M059J (cell line): ENCODE measurements at regions not wholly inside any gene's neighbourhood (a gene's known extent, or its start where the extent isn't known, plus 50 kb on each side); places are given as distances from the start of the nearest gene placed in this dataset.

Experiments used
- DNase-seq: peaks from one replicate; pipeline ENCODE4 v3.0.0-alpha.2; 2012; ENCODE audit warnings: low read depth

DNA sequence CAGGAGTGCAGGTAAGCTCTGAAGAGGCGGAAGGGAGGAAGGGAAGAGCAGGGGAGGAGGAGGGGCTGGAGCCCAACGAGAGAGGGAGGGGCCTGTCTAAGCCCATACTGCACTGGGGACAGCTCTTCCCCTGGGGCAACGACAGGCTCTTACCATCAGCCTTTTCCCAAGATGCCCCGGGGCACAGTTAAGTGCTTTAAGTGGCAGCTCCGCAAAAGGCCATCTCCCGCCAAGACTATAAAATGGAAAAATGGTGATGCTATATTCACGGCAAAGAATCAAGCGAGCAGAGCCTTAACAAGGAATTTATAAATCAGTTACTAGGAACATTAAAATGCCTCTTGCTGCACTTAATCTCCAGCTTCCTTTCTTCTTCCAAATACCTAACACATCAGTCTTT lies 110.2 kb upstream of the NLRP1 start:
- peak; percentile 15 for DNase-seq

DNA sequence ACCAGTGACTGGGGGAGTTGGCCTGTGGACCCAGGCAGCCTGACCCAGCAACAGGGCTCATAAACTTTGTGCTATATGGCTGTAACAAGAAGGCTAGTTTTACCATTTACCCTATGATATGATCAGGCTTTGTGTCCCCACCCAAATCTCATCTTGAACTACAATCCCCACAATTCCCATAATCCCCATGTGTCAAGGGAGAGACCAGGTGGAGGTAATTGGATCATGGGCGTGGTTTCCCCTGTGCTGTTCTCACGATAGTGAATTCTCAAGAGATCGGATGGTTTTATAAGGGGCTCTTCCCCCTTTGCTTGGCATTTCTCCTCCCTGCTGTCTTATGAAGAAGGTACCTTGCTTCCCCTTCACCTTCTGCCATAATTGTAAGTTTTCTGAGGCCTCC lies 111.2 kb upstream of the NLRP1 start:
- DNase-seq: no peak

DNA sequence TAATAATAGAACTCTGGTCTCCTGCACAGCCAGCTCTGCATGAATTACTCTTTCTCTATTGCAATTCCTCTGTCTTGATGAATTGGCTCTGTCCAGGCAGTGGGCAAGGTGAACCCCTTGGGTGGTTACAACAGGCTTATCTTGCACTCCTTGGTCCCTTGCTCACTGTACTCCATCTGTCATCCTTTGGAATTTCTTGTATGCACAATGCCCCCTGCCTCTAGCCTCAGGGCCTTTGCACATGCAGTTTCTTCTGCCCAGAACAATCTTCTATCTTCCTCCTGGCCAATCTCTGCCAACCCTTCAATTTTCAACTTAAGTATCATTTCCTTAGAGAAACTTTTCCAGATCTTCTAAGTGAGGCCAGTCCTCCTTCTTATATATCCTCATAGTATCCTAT lies 114.7 kb upstream of the NLRP1 start:
- no peak for DNase-seq

GRCh38 chr17:5699814-5700213 lies 115.5 kb upstream of the NLRP1 start:
- no peak for DNase-seq

DNA sequence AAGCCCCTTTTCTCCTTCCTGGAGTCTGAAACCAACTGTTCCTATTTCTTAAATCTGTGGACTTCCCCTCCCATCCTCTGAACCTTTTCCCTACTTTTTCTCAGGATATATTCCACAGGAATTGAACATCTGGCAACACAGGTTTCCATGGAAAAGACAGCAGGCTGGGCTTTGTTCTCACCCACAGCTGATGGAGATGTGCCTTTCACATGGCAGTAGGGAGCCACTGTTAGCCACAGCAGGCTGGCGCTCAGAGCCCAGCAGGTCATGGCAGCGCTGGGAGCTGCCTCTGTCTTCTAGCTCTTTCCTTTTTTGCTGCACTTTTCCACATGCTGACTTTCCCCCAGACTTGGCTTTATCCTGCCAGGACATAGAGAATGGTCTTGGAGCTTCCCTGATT lies 116.4 kb upstream of the NLRP1 start:
- DNase-seq: no peak

DNA sequence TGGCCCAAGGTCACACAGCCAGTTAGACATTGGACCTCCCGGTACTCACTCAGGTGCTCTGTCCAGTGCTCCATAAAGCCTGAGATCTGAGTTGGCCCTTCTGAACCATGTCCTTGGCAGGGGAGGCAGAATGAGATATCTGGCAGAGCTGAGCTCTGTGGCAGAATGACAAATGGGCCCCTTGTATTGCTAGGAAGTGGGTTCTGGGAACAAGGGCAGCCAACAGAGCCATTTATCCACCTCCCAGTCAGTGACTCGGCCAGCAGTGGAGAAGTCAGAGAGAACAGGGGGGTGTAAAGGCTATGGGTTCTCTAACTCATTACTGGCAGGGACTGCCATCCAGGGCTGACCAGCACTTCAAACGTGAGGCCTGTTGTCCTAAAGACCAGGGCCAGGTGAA lies 117.1 kb upstream of the NLRP1 start:
- no peak for DNase-seq

DNA sequence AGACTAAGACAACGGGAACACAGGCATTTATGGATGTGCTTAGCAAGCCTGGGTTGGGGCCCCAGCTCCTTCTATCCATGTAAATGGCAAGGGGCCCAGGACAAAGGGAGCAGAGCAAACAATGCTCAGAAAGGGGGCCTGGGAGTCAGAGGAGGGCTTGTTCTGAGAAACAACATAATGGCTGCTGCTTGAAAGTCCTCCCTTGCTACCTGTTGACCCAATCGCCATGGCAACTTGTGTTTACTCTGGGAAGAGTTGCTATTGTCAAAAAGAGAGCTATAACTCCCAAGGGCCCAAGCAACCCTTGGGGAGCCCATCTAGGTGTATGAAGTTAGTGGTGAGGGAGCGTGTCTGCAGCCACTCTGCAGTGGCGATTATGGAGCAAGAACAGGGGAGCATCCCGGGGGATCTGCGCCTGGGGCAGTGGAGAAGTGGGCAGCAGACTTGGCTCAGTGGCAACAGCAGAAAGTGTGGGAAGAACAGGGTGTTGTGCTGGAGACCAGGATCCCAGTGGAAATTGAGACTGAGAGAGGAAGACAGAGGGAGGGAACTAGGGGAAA lies 118.7 kb upstream of the NLRP1 start:
- DNase-seq: no peak

GRCh38 chr17:5703736-5704135 lies 119.4 kb upstream of the NLRP1 start:
- no peak for DNase-seq

DNA sequence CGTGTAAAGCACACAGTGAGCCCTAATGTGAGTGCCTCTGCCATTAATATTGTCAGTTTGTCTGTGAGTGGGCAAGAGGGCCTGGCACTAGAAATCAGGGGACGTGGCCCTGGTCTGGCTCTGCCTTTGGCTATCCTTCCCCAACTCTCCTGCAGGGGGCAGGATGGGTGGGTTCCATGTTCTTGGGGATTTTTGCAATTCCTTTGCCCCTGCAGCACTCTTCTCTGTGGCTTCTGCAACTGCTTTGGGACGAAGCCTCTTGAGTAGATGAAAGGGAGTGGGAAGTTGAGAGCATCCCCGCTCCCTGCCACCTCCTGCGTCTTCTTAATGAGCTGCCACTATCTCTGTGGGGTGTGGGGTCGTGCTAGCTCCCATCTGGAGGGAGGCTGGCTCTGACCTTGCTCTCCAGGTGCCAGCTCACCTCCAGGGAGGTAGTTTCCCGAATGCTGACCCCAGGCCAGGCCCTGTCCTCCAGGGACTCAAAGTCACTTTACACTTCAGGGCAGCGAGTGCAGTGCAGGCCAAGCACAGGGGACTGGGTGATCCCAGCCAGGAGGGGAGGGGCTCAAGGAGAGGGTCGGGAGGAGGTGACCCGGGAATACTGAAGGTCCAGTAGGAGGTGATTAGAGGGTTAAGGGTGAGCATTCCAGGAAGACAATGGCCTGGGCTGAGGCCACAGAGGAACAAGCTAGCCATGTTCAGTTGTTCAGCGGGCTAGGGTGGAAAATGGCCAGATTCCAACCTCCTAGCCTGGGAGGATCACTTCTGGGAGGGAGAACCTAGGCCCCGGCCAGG lies 121.0 kb upstream of the NLRP1 start:
- no peak for DNase-seq

DNA sequence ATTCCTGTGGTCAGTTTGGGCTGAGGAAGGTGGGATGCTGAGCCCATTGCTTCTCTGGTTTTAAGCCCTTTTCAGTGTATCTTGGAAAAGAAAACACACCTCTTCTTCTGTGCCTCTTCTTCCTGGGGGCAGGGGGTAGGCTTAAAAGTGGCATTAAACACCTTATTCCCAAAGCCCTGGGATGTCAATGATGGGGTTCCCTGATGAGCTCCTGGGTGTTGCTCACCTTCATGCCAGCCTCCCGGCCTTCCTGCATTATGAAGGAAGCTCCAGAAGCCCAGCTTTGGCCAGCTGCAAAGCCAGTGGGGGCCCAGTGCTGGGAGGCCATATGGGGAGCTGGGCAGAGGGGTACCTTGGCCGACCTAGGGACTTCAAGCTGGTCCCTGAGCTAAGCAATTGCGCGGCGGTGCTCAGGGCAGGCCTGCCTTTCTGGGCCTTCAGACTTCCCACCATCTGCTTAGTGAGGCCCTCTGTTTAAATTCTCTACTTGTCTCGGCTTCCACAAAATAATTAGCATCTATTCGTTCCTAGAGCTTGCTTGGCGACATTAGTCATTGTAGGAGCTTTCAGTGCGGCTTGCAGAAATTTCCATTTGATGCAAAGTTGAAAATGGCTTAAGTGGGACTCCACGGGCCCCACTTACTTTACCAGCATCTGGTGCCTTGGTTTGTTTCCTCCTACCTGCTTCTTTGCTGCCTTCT lies 121.7 kb upstream of the NLRP1 start:
- DNase-seq: no peak

- DNase-seq: peak; percentile 47
Measured at GRCh38 chr17:5706577-5707210, 122.4 kb upstream of the NLRP1 start.

DNA sequence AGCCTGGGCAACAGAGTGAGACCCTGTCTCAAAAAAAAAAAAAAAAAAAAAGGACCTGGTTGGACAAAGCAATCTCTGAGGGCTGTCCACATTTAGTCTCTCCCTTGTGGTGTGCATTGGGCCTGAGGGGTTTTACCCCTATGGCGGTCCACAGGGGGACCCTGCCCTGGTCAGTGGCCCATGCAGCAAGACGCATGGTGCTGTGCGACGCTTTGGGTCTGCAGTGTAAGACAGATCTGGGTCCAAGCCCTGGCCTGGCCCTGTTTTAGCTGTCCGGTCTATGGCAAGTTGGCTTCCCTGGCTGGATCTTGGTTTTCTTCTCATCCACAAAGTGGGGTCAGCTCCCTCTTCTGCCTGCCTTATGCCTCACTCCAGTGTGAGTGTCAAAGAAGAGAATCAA lies 123.2 kb upstream of the NLRP1 start:
- no peak for DNase-seq

- no peak for DNase-seq
Measured at GRCh38 chr17:5708344-5708743, 124.0 kb upstream of the NLRP1 start.

GRCh38 chr17:5711344-5711743 lies 127.0 kb upstream of the NLRP1 start:
- no peak for DNase-seq

- no peak for DNase-seq
Measured at GRCh38 chr17:5714993-5715392, 130.7 kb upstream of the NLRP1 start.

DNA sequence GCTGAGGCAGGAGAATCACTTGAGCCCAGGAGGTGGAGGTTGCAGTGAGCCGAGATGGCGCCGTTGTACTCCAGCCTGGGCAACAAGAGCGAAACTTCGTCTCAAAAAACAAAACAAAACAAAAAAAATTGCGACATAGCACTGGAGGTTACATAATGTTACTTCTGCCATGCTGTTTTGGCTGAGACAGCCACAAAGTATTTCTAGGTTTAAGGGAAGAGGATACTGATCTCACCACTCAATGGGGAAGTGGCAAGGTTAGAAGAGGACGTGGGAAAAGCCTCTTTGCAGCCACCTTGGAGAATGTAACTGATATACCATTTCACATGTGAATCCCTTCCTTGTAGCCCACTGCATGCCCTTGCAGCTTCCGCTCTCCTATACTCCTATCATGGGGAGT lies 131.2 kb upstream of the NLRP1 start:
- peak; percentile 36 for DNase-seq

- no peak for DNase-seq
Measured at GRCh38 chr17:5718726-5719125, 134.4 kb upstream of the NLRP1 start.

- no peak for DNase-seq
Measured at GRCh38 chr17:5719976-5720375, 135.7 kb upstream of the NLRP1 start.

GRCh38 chr17:5730373-5730772 lies 146.1 kb upstream of the NLRP1 start:
- no peak for DNase-seq

DNA sequence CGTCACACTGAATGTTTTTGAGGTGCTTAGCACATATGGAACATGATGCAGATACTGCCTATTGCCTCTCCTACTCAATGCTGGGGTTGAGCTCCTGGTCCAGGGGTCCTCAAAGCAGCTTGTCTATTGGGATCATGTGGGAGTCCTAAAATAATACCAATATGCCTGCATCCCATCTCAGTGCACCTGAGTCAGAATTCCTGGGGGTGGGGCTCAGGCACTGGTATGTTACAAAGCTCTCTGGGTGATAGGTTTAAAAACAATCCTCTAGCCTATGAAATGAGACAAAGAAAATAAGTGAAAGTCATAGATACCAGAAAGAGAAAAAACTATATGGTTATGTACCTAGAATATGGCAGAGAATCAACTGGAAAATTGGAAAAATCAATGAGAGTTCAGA lies 156.6 kb upstream of the NLRP1 start:
- no peak for DNase-seq

DNA sequence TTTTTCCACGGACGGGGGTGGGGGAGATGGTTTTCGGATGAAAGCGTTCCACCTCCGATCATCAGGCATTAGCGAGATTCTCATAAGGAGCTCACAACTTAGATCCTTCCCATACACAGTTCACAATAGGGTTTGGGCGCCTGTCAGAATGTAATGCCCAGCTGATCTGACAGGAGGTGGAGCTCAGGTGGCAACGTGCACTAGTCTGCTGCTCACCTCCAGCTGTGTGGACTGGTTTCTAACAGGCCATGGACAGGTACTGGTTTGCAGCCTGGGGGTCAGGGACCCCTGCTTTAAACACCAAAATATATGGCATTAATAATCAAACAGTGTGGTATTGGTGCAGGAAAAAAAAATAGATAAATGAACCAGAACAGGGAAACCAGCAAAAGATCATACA lies 157.5 kb upstream of the NLRP1 start:
- no peak for DNase-seq

GRCh38 chr17:5745111-5745813 lies 161.0 kb upstream of the NLRP1 start:
- DNase-seq: no peak
